ENCODE measurements at regions not wholly inside any gene's neighbourhood (a gene's known extent, or its start where the extent isn't known, plus 50 kb on each side); places are given as distances from the start of the nearest gene placed in this dataset.

DNA sequence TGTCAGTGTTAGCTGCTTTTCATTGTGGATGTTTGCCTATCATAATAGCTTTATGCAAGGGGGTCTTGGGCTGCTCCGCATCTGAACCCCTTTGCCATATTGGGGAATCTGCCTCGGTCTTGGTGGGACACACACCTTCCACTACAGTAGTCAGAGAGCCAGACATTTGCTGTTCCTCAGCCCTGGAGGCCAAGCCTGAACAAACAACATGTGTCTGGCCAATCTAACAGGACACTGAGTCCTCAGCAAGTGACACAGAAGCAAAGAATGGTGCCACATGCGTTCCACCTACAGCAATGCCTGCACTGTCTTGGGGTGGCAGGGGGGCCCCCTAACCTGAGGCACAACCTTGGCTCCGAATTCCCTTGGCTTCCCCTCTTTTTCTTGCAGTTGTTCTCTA, 243.9 kb downstream of the LY86 start:
- TF ChIP-seq, protein P1, sequence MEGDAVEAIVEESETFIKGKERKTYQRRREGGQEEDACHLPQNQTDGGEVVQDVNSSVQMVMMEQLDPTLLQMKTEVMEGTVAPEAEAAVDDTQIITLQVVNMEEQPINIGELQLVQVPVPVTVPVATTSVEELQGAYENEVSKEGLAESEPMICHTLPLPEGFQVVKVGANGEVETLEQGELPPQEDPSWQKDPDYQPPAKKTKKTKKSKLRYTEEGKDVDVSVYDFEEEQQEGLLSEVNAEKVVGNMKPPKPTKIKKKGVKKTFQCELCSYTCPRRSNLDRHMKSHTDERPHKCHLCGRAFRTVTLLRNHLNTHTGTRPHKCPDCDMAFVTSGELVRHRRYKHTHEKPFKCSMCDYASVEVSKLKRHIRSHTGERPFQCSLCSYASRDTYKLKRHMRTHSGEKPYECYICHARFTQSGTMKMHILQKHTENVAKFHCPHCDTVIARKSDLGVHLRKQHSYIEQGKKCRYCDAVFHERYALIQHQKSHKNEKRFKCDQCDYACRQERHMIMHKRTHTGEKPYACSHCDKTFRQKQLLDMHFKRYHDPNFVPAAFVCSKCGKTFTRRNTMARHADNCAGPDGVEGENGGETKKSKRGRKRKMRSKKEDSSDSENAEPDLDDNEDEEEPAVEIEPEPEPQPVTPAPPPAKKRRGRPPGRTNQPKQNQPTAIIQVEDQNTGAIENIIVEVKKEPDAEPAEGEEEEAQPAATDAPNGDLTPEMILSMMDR (IDR thresholded peaks at IDR 0.05; ENCODE audit: low read depth, low read length, missing control alignments): no peak
- Histone ChIP-seq H3K27ac (no peak overlapping the region), H3K36me3 (replicated peaks) (no peaks in the 10 kb centered on the region), H3K27me3 (replicated peaks) (no peaks in the 10 kb centered on the region), H3K4me3 (ENCODE audit: low read depth, low read length) (no peak overlapping the region)
- in situ Hi-C loops (cut with HindIII; ENCODE audit: low pct_ligation_motif_present, low sequenced_read_pairs): no loop called here
- DNase-seq: no peak

GRCh38 chr6:6834356-6835222, 246.1 kb downstream of the LY86 start:
- in situ Hi-C loops (cut with HindIII; ENCODE audit: low pct_ligation_motif_present, low sequenced_read_pairs): no loop called here
- no peak for DNase-seq
- Histone ChIP-seq H3K4me3 (ENCODE audit: low read depth, low read length) (no peak overlapping the region), H3K27me3 (replicated peaks) (no peaks in the 10 kb centered on the region), H3K36me3 (replicated peaks) (no peaks in the 10 kb centered on the region), H3K27ac (no peak overlapping the region)
- TF ChIP-seq, protein P1 (IDR thresholded peaks at IDR 0.05; ENCODE audit: low read depth, low read length, missing control alignments): no peak

DNA sequence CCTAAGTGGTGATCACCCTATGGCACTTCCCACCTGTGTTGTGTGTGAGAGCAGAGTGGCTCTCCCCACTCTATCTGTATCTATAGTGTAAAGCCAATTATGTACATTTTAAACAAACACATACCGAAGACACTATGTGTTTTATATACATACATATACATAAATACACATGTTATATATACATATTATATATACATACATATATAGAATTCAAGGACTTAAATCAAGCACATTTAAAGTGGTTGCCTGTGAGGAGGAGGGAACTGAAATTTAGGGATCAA, 246.6 kb downstream of the LY86 start:
- no peaks in the 10 kb centered on the region for H3K27me3 ChIP-seq (replicated peaks)
- no peak overlapping the region for H3K27ac ChIP-seq
- in situ Hi-C loops (cut with HindIII; ENCODE audit: low pct_ligation_motif_present, low sequenced_read_pairs): no loop called here
- no peak for DNase-seq
- TF ChIP-seq, protein P1 (IDR thresholded peaks at IDR 0.05; ENCODE audit: low read depth, low read length, missing control alignments): no peak
- H3K4me3 ChIP-seq (ENCODE audit: low read depth, low read length): no peak overlapping the region
- H3K36me3 ChIP-seq (replicated peaks): no peaks in the 10 kb centered on the region

DNA sequence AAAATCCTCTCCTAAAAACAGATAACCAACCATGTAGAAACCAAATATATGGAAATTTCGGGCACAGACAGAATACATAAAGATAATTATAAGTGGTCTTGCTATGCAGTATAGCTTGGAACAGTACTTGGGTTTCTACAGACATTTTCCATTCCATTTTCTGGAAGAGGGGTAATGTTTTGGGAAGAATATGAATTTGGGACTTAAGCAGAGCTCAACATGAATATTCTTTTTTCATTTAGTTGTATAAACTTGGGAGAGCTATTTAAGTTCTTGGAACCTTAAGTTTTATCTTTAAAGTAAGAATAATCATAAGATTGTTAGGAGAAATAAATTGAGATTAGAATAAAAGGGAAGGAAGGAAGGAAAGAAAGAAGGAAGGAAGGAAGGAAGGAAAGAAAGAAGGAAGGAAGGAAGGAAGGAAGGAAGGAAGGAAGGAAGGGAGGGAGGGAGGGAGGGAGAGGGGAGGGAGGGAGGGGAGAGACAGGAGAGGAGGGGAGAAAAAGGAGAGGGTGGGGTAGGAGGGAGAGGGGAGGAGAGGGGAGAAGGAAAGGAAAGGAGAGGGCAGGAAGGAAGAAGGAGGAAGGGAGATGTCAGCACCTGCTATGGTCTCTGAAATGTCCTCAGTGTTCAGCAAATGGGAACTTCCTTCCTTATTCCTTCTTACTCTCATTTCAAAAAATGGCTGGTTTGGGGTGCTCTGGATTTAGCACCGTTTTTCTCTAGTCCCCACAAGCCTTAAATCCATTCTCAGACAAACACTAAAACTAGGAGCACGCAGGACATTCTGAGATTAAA, 248.3 kb downstream of the LY86 start:
- DNase-seq: no peak
- TF ChIP-seq, protein P1 (IDR thresholded peaks at IDR 0.05; ENCODE audit: low read depth, low read length, missing control alignments): no peak
- in situ Hi-C loops (cut with HindIII; ENCODE audit: low pct_ligation_motif_present, low sequenced_read_pairs): no loop called here
- peaks cover under 1% of the 10 kb centered on the region for H3K27me3 ChIP-seq (replicated peaks)
- H3K4me3 ChIP-seq (ENCODE audit: low read depth, low read length): no peak overlapping the region
- no peak overlapping the region for H3K27ac ChIP-seq
- no peaks in the 10 kb centered on the region for H3K36me3 ChIP-seq (replicated peaks)

DNA sequence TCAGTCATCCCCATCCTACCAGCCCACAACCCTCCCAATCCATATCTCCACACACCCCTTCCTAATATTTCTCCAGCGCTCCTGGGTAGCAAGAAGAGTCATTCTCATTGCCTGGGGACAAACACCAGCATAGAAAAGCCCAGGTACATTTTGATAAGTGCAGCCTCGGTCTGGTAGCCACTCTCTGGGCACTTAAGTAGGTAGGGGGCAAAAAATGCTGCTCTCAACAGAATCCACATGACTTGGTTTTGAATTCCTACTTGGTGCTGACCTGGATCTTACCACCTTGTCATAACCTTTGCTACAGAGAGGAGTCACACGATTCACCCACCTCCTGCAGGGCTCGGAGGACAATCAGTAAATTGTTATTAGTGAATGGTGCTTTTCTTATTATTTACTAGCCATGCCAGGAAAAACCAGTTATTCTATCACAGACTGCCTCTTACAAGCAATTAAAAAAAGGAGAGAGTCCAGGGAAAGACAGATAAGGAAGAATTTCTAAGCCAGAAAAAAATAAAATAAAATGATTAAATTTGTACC, 249.1 kb downstream of the LY86 start:
- in situ Hi-C loops (cut with HindIII; ENCODE audit: low pct_ligation_motif_present, low sequenced_read_pairs): no loop called here
- no peak overlapping the region for H3K27ac ChIP-seq
- TF ChIP-seq, protein P1 (IDR thresholded peaks at IDR 0.05; ENCODE audit: low read depth, low read length, missing control alignments): no peak
- H3K27me3 ChIP-seq (replicated peaks): peaks cover 2% of the 10 kb centered on the region
- DNase-seq: no peak
- no peak overlapping the region for H3K4me3 ChIP-seq (ENCODE audit: low read depth, low read length)
- no peaks in the 10 kb centered on the region for H3K36me3 ChIP-seq (replicated peaks)

All from brain microvascular endothelial cell (primary cell).